Ovary (tissue), 7 donors: ENCODE measurements at regions not wholly inside any gene's neighbourhood (a gene's known extent, or its start where the extent isn't known, plus 50 kb on each side); places are given as distances from the start of the nearest gene placed in this dataset.

Experiments used
- DNase-seq, 5 donors: peaks; one replicate each; pipeline ENCODE4 v3.0.0-alpha.2; 2019 to 2020
- H3K27ac ChIP-seq, 2 donors: fragments of 200-600 bp; one replicate each; pipeline versions ENCODE4 v1.5.1 to v1.8.0; 2019 to 2022
- H3K27me3 ChIP-seq: fragments of 200-600 bp; one replicate; pipeline ENCODE4 v1.8.0; 2022
- H3K36me3 ChIP-seq: fragments of 200-600 bp; sonication (generic); one replicate; pipeline ENCODE4 v1.5.1; 2019
- H3K4me1 ChIP-seq: one replicate; pipeline ENCODE4 v1.8.1; 2013; ENCODE audit warnings: mild to moderate bottlenecking, moderate library complexity; ENCODE audit not compliant: insufficient read depth
- H3K4me3 ChIP-seq: fragments of 200-600 bp; sonication (generic); one replicate; pipeline ENCODE4 v1.5.1; 2017
- H3K9me3 ChIP-seq, 2 donors: fragments of 200-600 bp in 1 of 2; sonication (generic) in 1 of 2; one replicate each; pipeline versions ENCODE4 v1.5.1 to v1.8.1; 2013 to 2019; ENCODE audit warnings: mild to moderate bottlenecking in 1 of 2, moderate library complexity in 1 of 2
- CTCF ChIP-seq, 3 donors: fragments of 450-650 bp in 2 of 3; fragments of 200-600 bp in 1 of 3; IDR thresholded peaks; one replicate each; pipeline versions ENCODE4 v1.5.1 to v1.8.0; 2016 to 2022; ENCODE audit warnings: antibody characterized with exemption in 3 of 3, mild to moderate bottlenecking in 1 of 3
- EP300 ChIP-seq: sonication (generic); formaldehyde crosslinking; IDR thresholded peaks from one replicate; pipeline ENCODE4 v1.6.1; 2017; ENCODE audit warnings: antibody characterized with exemption
- POLR2A ChIP-seq: fragments of 450-650 bp; IDR thresholded peaks from one replicate; pipeline ENCODE4 v1.6.1; 2017; ENCODE audit warnings: antibody characterized with exemption, mild to moderate bottlenecking, moderate library complexity
- WGBS, 3 donors: extraction: QIAGEN DNeasy Blood & Tissue Kit in 1 of 3; methylation state at CpG; one replicate each; pipeline versions ENCODE4 v1.1.5 to v1.1.7; 2013 to 2017; 5-methylcytosine and 5-hydroxymethylcytosine counted together
- intact Hi-C, 4 donors: fragments of 100-400 bp; cut with DNase I; formaldehyde crosslinking; loops; one replicate each; pipeline versions ENCODE4 v1.11.0 to v1.15.1; 2022 to 2023
- donor health status: DM: no; HTN: no; CAD: no; lungs with moderate emphysema.
- donor health status: DM: no; HTN: no; CAD: no.
- donor health status: Bipolar disorder and iron deficiency.
- donor health status: DM: no; HTN: no; CAD: no.
- donor health status: DM: yes; HTN: yes; CAD: no.

DNA sequence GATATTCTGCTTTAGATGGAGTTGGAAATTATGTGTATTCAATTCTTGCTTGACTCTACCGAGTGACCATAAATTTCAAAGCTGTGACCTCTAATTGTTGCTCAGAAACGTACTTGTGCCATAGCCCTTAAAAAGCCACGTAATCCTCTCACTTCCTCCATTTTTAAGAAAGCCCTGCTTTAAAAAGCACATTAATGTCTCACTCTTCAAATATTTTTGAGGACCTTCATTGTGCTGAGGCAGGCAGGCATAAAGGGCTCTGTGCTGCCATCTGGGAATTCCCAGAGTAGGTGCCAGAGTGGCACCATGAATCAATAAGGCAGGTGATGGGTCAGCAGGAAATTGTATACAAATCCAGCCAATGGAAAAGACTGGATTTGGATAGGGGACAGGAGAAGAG lies 97.7 kb upstream of the FAM204A start:
- intact Hi-C loops = no loop called here
- H3K4me1 ChIP-seq = no peaks in the 10 kb centered on the region
- H3K9me3 ChIP-seq = no peaks in the 10 kb centered on the region
- DNase-seq = no peak
- TF ChIP-seq CTCF (IDR thresholded peaks at IDR 0.05) = no peak
- TF ChIP-seq POLR2A = no peak
- TF ChIP-seq EP300 = no peak
- H3K27ac ChIP-seq = no peak overlapping the region
- WGBS, 3 donors = 71 to 85% (median 78%) methylated on average over 3 of the region's 3 CpGs
- H3K36me3 ChIP-seq = no peaks in the 10 kb centered on the region
- H3K4me3 ChIP-seq = no peak overlapping the region
- no peaks in the 10 kb centered on the region for H3K27me3 ChIP-seq

GRCh38 chr10:118436742-118437141 lies 94.6 kb upstream of the FAM204A start:
- TF ChIP-seq EP300 = no peak
- TF ChIP-seq CTCF (IDR thresholded peaks at IDR 0.05) = no peak
- no peak for TF ChIP-seq POLR2A
- H3K27ac ChIP-seq = no peak overlapping the region
- H3K9me3 ChIP-seq = no peaks in the 10 kb centered on the region
- 54 to 86% (median 73%) methylated on average over 1 of the region's 1 CpG for WGBS, 3 donors
- H3K4me1 ChIP-seq = no peaks in the 10 kb centered on the region
- intact Hi-C loops = no loop called here
- no peak for DNase-seq
- no peak overlapping the region for H3K4me3 ChIP-seq
- H3K36me3 ChIP-seq = no peaks in the 10 kb centered on the region
- no peaks in the 10 kb centered on the region for H3K27me3 ChIP-seq

DNA sequence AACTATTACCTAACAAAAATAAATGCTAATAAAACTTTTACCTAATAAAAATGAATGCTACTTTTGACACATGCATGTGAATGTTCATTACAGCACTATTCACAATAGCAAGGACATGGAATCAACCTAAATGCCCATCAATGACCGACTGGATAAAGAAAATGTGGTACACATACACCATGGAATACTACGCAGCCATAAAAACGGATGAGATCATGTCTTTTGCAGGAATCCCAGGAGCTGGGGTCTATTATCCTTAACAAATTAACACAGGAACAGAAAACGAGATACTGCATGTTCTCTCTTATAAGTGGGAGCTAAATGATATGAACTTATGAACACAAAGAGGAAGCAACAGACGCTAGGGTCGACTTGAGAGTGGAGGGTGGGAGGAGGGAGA lies 88.1 kb upstream of the FAM204A start:
- H3K27ac ChIP-seq = no peak overlapping the region
- no peaks in the 10 kb centered on the region for H3K36me3 ChIP-seq
- intact Hi-C loops = no loop called here
- TF ChIP-seq CTCF (IDR thresholded peaks at IDR 0.05) (no peak), EP300 (no peak), POLR2A (no peak)
- no peaks in the 10 kb centered on the region for H3K27me3 ChIP-seq
- H3K4me3 ChIP-seq = no peak overlapping the region
- no peak for DNase-seq
- no peaks in the 10 kb centered on the region for H3K4me1 ChIP-seq
- 87 to 90% (median 87%) methylated on average over 6 of the region's 6 CpGs for WGBS, 3 donors
- no peaks in the 10 kb centered on the region for H3K9me3 ChIP-seq

DNA sequence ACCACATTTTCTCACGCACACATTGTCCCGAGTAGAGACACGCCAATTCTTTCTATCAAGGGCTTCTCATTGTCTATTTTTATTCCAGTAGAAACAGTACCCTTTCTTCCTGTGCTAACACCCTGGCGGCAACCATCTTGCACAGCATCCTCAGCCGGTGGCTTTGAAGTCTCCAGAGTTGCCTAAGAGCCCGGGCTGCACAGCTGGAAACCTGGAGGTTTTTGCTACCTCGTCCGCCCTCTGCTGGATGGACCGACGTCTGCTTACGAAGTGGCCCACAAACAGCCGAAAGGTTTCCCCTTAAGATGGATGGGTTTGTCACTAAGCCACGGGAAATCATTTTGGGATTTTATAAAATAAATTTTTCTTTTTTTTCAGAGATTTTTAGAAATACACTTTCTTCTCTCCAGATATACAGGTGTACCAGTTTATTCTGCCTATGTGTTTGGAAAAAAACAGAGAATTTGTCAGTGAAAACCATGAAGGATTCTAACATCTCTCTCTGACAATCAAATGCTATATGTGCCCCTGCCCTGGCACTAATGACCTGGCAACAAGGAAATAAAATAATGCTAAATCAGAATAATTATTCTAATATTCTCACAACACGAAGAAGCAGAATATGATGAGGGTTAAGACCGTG lies 81.8 kb upstream of the FAM204A start:
- DNase-seq = peak; percentile 78 to 89 (median 82)
- Histone ChIP-seq H3K27ac (no peak overlapping the region), H3K4me1 (no peaks in the 10 kb centered on the region), H3K36me3 (no peaks in the 10 kb centered on the region), H3K4me3 (no peak overlapping the region), H3K27me3 (no peaks in the 10 kb centered on the region), H3K9me3 (no peaks in the 10 kb centered on the region)
- 9 to 49% (median 9%) methylated on average over 15 of the region's 15 CpGs for WGBS, 3 donors
- TF ChIP-seq EP300 (no peak), CTCF (IDR thresholded peaks at IDR 0.05) (peak; percentile 24 to 37 (median 34)), POLR2A (no peak)
- intact Hi-C loops = no loop called here
